SK-N-SH (cell line): ENCODE measurements at regions not wholly inside any gene's neighbourhood (a gene's known extent, or its start where the extent isn't known, plus 50 kb on each side); places are given as distances from the start of the nearest gene placed in this dataset.

Source experiments
- CTCF ChIA-PET: fragments of 300-600, 350-600 bp; formaldehyde crosslinking; extraction: SDS; loops from one replicate; lab custom pipeline; 2021; lab: Yijun Ruan, JAX
- POLR2A ChIA-PET: fragments of 350-600 bp; sonication (Branson Sonifier 250); formaldehyde crosslinking; extraction: SDS; loops from one replicate; lab custom pipeline; 2020; ENCODE audit warnings: antibody characterized with exemption, inconsistent platforms; lab: Yijun Ruan, JAX
- DNase-seq: peaks from one replicate; pipeline ENCODE4 v3.0.0; 2012
- H2AFZ ChIP-seq: fragments of 200-600 bp; sonication (generic); 2 replicates; pipeline ENCODE4 v1.8.1; 2016; ENCODE audit warnings: antibody characterized with exemption, mild to moderate bottlenecking, low read depth
- H3F3A ChIP-seq: fragments of 200-600 bp; sonication (generic); replicated peaks from 2 replicates; pipeline ENCODE3; 2016; ENCODE audit warnings: antibody characterized with exemption, mild to moderate bottlenecking; ENCODE audit not compliant: insufficient read depth
- H3K27ac ChIP-seq, 2 experiments: fragments of 200-500 bp in 1 of 2; fragments of 200-600 bp in 1 of 2; sonication (Bioruptor generic) in 1 of 2; sonication (generic), shearing (Covaris generic) in 1 of 2; 2 replicates each; pipeline versions ENCODE4 v1.5.1 to v1.6.1; 2014 to 2016; ENCODE audit warnings: low read depth in 2 of 2, inconsistent platforms in 1 of 2, low read length in 1 of 2, mild to moderate bottlenecking in 1 of 2, mixed read lengths in 1 of 2
- H3K27me3 ChIP-seq: fragments of 200-600 bp; sonication (generic), shearing (Covaris generic); 2 replicates; pipeline ENCODE4 v1.6.1; 2016; ENCODE audit warnings: mixed run types; ENCODE audit not compliant: insufficient read depth
- H3K36me3 ChIP-seq, 2 experiments: fragments of 200-500 bp in 1 of 2; fragments of 200-600 bp in 1 of 2; sonication (Bioruptor generic) in 1 of 2; sonication (generic) in 1 of 2; replicated peaks in 1 of 2; 2 replicates each; pipeline versions ENCODE3 to v1.5.1; 2014 to 2016; ENCODE audit warnings: low read length in 1 of 2, mild to moderate bottlenecking in 1 of 2; ENCODE audit not compliant: insufficient read depth in 2 of 2, control insufficient read depth in 1 of 2
- H3K4me1 ChIP-seq, 2 experiments: fragments of 200-500 bp in 1 of 2; fragments of 200-600 bp in 1 of 2; sonication (Bioruptor generic) in 1 of 2; sonication (generic), shearing (Covaris generic) in 1 of 2; 2 replicates each; pipeline versions ENCODE4 v1.5.1 to v1.6.1; 2014 to 2016; ENCODE audit warnings: low read depth in 1 of 2, low read length in 1 of 2, mixed run types in 1 of 2; ENCODE audit not compliant: insufficient read depth in 2 of 2, control insufficient read depth in 1 of 2
- H3K4me2 ChIP-seq: fragments of 200-600 bp; sonication (generic), shearing (Covaris generic); 2 replicates; pipeline ENCODE4 v1.6.1; 2017; ENCODE audit warnings: mixed run types
- H3K4me3 ChIP-seq, 2 experiments: fragments of 200-500 bp in 1 of 2; fragments of 200-600 bp in 1 of 2; sonication (Bioruptor generic) in 1 of 2; sonication (generic), shearing (Covaris generic) in 1 of 2; 2 replicates each; pipeline versions ENCODE4 v1.5.1 to v1.8.1; 2014 to 2016; ENCODE audit warnings: low read depth in 2 of 2, inconsistent platforms in 1 of 2, low read length in 1 of 2, mild to moderate bottlenecking in 1 of 2, mixed read lengths in 1 of 2, moderate library complexity in 1 of 2
- H3K79me2 ChIP-seq: fragments of 200-600 bp; sonication (generic); 2 replicates; pipeline ENCODE4 v1.8.1; 2017; ENCODE audit warnings: mild to moderate bottlenecking; ENCODE audit not compliant: insufficient read depth
- H3K9ac ChIP-seq: fragments of 200-600 bp; sonication (generic); 2 replicates; pipeline ENCODE4 v1.6.1; 2017; ENCODE audit warnings: mixed run types
- H3K9me2 ChIP-seq: fragments of 200-600 bp; sonication (generic); 2 replicates; pipeline ENCODE4 v1.6.1; 2017; ENCODE audit warnings: mixed run types
- H3K9me3 ChIP-seq: fragments of 200-600 bp; sonication (generic); 2 replicates; pipeline ENCODE4 v1.6.1; 2017; ENCODE audit warnings: mixed run types, mild to moderate bottlenecking, moderate library complexity
- H4K20me1 ChIP-seq: fragments of 200-600 bp; sonication (generic); 2 replicates; pipeline ENCODE4 v1.6.1; 2017; ENCODE audit warnings: mild to moderate bottlenecking, mixed run types; ENCODE audit not compliant: insufficient read depth
- ELF1 ChIP-seq: IDR thresholded peaks from 2 replicates; pipeline ENCODE4 v1.4.0; 2012
- EP300 ChIP-seq, 2 experiments: IDR thresholded peaks; 2 replicates each; pipeline versions ENCODE4 v1.4.0 to v1.6.1; 2012; ENCODE audit warnings: borderline replicate concordance in 1 of 2, low read depth in 1 of 2, low read length in 1 of 2
- EZH2phosphoT487 ChIP-seq: fragments of 200-600 bp; sonication (generic); IDR thresholded peaks from 2 replicates; pipeline ENCODE4 v1.6.1; 2017; ENCODE audit warnings: low read depth, mixed run types, mild to moderate bottlenecking, antibody characterized with exemption, moderate library complexity, borderline replicate concordance
- FOXM1 ChIP-seq: IDR thresholded peaks from 2 replicates; pipeline ENCODE4 v1.4.0; 2012; ENCODE audit warnings: low read depth, mild to moderate bottlenecking
- GABPA ChIP-seq: IDR thresholded peaks from 2 replicates; pipeline ENCODE4 v1.4.0; 2012; ENCODE audit warnings: low read depth, mild to moderate bottlenecking
- MAX ChIP-seq: IDR thresholded peaks from 2 replicates; pipeline ENCODE4 v1.4.0; 2012; ENCODE audit warnings: low read depth
- NFIC ChIP-seq: IDR thresholded peaks from 2 replicates; pipeline ENCODE4 v1.4.0; 2012; ENCODE audit warnings: borderline replicate concordance
- RAD21 ChIP-seq: IDR thresholded peaks from 2 replicates; pipeline ENCODE4 v1.6.1; 2012; ENCODE audit warnings: mild to moderate bottlenecking, low read length
- RCOR1 ChIP-seq: fragments of 150-350 bp; IDR thresholded peaks from 2 replicates; pipeline ENCODE4 v1.6.1; 2017; ENCODE audit warnings: antibody characterized with exemption, low read length
- REST ChIP-seq: IDR thresholded peaks from 2 replicates; pipeline ENCODE4 v1.6.1; 2012; ENCODE audit warnings: mild to moderate bottlenecking, low read depth, low read length, moderate library complexity
- SIN3A ChIP-seq: IDR thresholded peaks from 2 replicates; pipeline ENCODE4 v1.6.1; 2012; ENCODE audit warnings: low read depth, mild to moderate bottlenecking, low read length, moderate library complexity, borderline replicate concordance
- TEAD4 ChIP-seq: IDR thresholded peaks from 2 replicates; pipeline ENCODE4 v1.4.0; 2012; ENCODE audit warnings: mild to moderate bottlenecking, borderline replicate concordance; ENCODE audit not compliant: insufficient read depth
- USF2 ChIP-seq: fragments of 150-350 bp; IDR thresholded peaks from 2 replicates; pipeline ENCODE4 v1.6.1; 2017; ENCODE audit warnings: antibody characterized with exemption, low read length, low read depth, borderline replicate concordance
- WGBS: methylation state at CpG from one replicate; pipeline ENCODE4 v1.1.6; 2017; ENCODE audit warnings: low lambda C conversion rate; 5-methylcytosine and 5-hydroxymethylcytosine counted together

- TF ChIP-seq USF2 (no peak), REST (no peak), ELF1 (no peak), TEAD4 (no peak), EZH2phosphoT487 (no peak), RAD21 (no peak), RCOR1 (no peak), GABPA (no peak), NFIC (no peak)
- TF ChIP-seq, all 33 proteins: peak for 0
- Histone ChIP-seq H3F3A (no peaks in the 10 kb centered on the region), H4K20me1 (no peaks in the 10 kb centered on the region), H2AFZ (no peak overlapping the region), H3K4me3 (no peak overlapping the region), H3K9me2 (no peaks in the 10 kb centered on the region), H3K9me3 (no peaks in the 10 kb centered on the region), H3K36me3 (no peaks in the 10 kb centered on the region), H3K79me2 (no peaks in the 10 kb centered on the region), H3K4me2 (no peak overlapping the region), H3K9ac (no peak overlapping the region), H3K27ac (no peak overlapping the region), H3K27me3 (no peaks in the 10 kb centered on the region), H3K4me1 (no peaks in the 10 kb centered on the region)
- ChIA-PET POLR2A (no interaction called here), CTCF (no interaction called here)
- no peak for DNase-seq
- WGBS = 2% methylated on average over 7 of the region's 7 CpGs
Measured at GRCh38 chr20:22226849-22227700, 357.3 kb downstream of the FOXA2 start.

- DNase-seq = no peak
Measured at GRCh38 chr20:22223236-22223635, 361.1 kb downstream of the FOXA2 start.

More at GRCh38 chr20:22223236-22223635, 361.1 kb downstream of the FOXA2 start:
- ChIA-PET POLR2A (no interaction called here), CTCF (interaction anchor here (0.7 kb wide), 1 partner anchor 9 kb away, joined by 3 read pairs; no protein-coding TSS in a partner anchor)
- no peaks in the 10 kb centered on the region for H3K9me2 ChIP-seq
- no peaks in the 10 kb centered on the region for H3K36me3 ChIP-seq
- no peaks in the 10 kb centered on the region for H3K4me1 ChIP-seq
- H3F3A ChIP-seq = no peaks in the 10 kb centered on the region
- H3K9me3 ChIP-seq = no peaks in the 10 kb centered on the region
- H3K27me3 ChIP-seq = no peaks in the 10 kb centered on the region
- H4K20me1 ChIP-seq = no peaks in the 10 kb centered on the region
- 2% methylated on average over 3 of the region's 3 CpGs for WGBS
- H2AFZ ChIP-seq = no peak overlapping the region
- no peak overlapping the region for H3K27ac ChIP-seq
- no peak overlapping the region for H3K4me3 ChIP-seq
- H3K4me2 ChIP-seq = no peak overlapping the region
- no peak overlapping the region for H3K9ac ChIP-seq
- no peaks in the 10 kb centered on the region for H3K79me2 ChIP-seq
- TF ChIP-seq SIN3A (no peak), RAD21 (no peak), FOXM1 (no peak), MAX (no peak), EP300 (IDR thresholded peaks at IDR 0.05; ENCODE audit: borderline replicate concordance in 1 of 2, low read depth in 1 of 2, low read length in 1 of 2) (no peak)
